Activated CD4-positive, CD25-positive, alpha-beta regulatory T cell treated with anti-CD3 and anti-CD28 coated beads, Interleukin-2, amount 50 U/mL, for 16 hours (primary cell): ENCODE measurements at regions not wholly inside any gene's neighbourhood (a gene's known extent, or its start where the extent isn't known, plus 50 kb on each side); places are given as distances from the start of the nearest gene placed in this dataset.
"Not testable (repeated sequence)": the region's sequence is repeated elsewhere in the genome, so short reads cannot be mapped to it uniquely, and the experiment has no call there.

Experiments used
- DNase-seq: peaks from one replicate; pipeline ENCODE4 v3.0.0-alpha.2; 2020; ENCODE audit warnings: low read depth, low spot score

DNA sequence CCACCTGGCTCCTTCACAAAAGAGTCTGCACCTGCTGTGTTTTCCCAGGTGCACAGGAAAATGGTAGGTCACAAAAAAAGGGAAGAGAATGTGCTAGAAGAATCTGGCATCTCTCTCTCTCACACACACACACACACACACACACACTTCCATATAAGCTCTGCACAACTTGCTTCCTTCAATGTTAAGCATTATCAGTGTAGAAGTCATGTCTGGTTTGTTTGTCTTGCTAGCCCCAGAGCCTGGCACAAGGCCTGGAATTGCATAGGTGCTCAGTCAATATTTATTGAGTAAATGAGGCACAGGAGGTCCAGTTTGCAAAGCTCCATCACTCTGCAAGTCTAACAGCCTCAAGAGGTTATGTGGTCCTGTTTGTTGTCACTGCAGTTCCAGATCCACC lies 867.3 kb upstream of the AUTS2 start:
- no peak for DNase-seq

DNA sequence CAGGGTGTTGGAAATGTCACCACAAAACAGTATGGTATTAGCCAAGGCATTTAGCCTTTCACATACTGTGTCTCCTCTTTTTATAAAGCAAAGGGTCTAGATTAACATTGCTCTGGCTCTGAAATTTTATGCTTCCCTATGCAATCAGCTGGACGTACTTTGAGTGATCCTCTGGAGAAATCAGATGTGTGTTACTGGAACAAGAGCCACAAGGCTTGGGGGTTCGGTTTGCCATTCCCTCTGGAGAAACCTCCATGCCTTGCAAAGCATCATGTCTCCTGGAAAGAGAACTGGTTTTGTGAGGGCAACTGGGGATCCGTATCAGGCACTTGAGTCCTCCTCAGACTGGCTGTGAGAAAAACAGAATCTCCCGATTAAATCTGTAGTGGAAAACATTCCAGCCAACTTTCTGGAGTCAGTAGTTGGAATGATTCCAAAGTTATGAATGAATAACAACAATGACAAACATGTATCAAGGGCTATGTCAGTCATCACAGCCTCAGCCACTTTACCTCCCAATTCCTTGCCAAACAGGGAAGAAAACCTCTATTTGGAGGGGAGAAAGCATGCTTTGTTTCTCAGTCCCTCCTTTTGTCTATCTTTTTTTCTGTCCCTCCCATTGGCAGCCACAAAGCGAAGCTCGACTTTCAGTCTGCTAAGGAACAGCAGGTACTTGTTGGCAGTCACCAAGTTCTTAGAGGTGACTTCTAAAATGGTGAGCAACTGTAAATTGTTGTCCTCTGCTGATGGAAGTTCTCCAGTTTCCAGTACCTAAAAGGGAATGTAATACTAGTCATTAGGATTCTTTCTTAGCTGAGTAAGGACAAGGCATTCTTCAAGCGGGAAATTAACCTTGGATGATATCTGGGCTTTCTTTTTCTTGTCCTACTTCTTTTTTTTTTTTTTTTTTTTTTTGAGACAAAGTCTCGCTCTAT lies 864.8 kb upstream of the AUTS2 start:
- DNase-seq = no peak

DNA sequence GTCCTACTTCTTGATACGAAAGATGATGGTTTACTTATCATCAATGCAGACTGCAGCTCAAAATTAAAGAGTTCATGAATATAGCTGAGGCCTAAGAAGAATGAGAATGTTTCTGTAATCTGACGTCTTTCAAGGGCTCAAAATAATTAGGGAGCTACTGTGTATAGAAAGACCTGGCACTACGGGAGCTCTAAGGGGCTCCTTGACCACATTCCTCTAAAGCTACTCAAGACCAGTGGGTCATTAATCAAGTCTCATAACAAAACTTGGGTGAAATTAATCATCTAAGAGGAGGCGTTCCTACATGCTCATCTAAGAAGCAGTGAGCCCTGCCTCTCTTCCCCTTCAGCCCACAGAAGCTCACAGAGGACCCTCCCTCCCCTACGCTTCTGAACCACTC lies 863.8 kb upstream of the AUTS2 start:
- no peak for DNase-seq

DNA sequence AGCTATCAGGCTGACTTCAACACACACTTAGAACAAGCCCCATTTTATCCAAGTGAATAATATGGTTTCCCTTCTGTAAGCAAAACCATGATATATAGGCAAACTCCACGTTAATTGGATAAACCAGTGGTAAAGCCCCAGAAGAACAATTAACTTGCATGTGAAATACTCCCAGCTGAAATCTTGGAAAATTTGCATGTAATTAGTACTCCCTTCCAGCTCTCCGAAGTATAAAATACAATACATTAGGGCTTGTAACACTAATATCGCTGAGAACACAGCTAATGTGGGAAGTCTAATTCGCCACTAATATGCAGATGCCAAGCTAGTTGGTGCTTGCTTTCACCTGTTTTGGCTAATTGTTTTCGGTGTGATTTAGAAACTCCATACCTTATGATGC lies 859.0 kb upstream of the AUTS2 start:
- no peak for DNase-seq

DNA sequence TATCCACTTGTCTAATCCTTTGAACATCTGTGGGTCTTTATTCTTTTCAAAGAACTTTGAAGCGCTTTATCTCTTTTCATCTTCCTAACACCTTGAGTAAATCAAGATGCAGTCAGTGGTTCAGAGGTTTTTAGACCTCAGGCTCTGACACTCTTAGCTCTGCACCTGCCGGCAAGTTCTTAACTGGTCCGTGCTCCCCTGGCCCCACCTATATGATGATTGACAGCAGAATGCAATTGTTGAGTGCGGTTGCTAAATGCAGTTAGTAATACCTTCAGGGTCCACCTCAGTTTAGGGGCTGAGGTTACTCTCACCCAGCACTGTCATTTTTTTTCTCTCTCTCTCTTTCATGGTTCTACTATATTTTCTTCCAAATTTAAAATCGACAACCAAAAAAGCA lies 854.2 kb upstream of the AUTS2 start:
- no peak for DNase-seq

DNA sequence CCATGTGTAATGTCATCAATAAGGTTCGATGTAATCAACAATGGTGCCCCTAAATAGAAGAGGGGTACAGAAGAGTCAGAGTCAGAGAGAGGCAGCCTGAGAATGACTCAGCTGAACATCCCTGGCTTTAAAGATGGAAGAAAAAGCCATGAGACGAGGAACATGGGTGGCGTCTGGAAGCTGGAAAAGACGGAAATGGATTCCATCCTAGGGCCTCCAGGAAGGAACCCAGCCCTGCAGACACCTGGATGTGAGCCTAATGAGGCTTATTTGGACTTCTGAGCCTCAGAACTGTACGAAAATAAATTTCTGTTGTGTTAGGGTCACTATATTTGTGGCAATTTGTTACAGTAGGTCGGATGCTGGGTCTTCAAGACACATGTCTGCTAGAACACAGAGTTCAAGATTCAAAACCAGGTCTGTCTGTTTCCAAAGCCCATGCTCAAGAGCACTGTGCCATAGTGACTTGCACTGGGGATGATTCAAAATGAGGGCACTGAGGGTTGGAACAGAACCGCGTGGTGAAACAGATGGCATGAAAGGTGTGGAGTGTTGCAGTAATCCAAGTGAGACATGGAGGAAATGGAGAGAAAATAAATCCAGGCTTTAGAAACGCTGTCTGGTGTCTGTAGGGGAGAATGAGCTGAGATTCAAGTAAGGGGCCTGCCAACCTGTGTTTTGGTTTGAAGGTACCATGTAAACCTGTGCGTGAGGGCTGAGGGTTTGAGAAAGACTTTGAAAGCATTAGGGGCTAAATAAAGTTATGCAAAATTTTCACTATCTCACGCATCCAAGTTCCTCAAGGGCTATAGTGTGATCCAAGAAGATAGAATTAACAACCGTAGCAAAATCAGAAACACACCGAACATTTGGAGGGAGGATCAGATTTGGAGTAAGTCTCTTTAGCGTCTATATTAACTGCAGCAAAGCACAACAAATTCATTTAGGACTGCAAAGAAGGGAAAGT lies 849.1 kb upstream of the AUTS2 start:
- no peak for DNase-seq

DNA sequence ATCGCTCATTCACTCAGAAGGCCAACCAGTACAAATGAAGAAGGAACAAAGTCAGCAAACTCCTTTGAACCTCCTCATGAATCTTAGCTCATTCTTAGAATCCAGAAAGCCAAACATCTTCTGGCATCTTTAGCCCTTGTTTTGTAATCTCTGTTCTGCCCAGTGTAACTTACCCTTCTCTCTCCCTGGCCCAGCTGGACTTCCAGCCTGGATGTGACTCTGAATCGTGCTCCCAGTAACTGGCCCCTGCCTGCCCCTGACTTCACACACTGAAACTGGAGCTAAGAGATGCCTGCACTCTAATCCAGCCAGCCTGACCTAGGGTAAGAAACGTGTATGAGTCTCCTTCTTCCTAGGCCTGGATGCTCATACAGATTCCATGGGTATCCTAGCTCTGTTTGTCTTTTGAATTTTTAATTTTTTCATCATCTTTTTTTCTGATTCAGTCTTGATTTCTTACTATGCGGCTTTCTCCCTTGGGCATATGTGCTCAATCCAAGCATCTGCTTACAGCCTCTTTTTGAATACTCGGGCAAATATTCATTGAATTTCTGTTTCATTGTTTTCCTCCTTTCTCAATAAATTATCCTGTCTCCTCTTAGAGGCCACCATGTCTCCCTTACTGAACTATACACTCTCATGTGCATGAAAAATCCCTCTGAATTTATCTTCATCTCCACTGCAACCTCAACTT lies 845.6 kb upstream of the AUTS2 start:
- DNase-seq = no peak

- no peak for DNase-seq
Observed at GRCh38 chr7:68754414-68754813, 843.9 kb upstream of the AUTS2 start.

- DNase-seq = no peak
Observed at GRCh38 chr7:68756986-68757495, 841.2 kb upstream of the AUTS2 start.

DNA sequence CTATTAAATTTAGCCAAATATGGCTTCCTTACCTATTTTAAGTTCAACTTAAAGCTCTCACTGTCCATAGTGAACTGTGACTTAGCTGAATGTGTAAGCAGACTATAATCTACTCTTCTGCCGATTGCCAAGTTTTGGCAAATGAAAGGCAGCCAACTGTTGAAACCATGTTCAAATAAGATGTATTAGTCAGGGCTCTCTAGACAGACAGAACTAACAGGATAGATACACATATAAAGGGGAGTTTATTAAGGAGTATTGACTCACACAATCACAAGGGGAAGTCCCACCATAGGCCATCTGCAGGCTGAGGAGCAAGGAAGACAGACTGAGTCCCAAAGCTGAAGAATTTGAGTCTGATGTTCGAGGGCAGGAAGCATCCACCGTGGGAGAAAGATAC lies 837.7 kb upstream of the AUTS2 start:
- DNase-seq = no peak

- DNase-seq = no peak
Observed at GRCh38 chr7:68767462-68767861, 830.8 kb upstream of the AUTS2 start.

DNA sequence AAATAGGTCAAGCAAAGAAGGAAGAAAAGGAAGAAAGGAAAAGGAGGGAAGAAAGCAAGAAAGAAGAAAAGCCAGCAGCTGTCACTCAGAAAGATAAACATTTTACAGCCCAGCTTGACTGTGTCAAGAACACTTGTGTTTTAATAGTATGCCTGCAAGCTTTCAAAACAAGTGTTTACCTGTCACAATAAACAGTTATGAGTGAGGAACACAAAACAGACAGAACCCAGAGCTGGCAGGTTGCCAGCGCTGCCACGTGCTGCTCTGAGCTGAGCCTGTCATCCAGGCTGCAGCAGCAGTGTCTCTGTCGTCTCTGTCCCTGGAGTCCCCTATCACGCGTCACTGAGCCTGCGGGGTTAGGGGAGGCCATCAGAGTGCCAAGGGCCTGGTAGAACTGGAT lies 827.6 kb upstream of the AUTS2 start:
- DNase-seq = no peak

DNA sequence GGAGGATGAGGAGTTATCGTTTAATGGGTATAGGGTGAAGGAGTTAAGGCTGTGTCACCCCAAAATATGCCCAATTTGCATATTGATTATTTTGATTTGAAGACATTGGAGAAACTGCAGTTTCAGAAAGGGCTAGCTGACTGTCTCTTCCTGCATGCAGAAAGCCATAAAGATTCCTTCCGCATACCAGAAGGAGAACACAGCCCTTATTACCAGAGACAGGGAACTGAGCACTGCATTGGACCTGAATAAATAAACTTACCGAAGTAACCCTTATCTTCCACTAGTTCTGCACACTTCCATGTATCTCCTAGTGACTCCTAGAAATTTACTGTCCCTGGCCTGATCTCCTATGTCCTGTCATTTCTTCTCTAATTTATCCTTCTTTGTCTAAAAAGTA lies 821.9 kb upstream of the AUTS2 start:
- DNase-seq = no peak

DNA sequence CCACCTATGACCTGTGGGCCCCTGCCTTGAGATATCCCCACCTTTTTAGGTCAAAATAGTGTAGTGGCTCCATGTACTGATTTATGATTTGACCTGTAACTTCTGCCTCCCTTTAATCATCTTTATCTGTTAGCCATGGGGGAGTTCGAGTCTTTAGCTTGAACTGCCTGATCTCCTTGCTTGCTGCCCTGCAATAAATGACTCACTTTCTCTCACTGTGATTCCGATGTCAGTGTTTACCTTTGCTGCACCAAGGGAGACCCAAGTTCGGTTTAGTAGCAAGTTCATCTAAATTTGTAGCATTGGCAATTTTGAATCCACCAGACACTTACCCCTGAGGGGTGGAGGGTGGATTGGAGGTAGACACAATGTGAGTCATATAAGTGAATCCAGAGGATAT lies 814.6 kb upstream of the AUTS2 start:
- no peak for DNase-seq

DNA sequence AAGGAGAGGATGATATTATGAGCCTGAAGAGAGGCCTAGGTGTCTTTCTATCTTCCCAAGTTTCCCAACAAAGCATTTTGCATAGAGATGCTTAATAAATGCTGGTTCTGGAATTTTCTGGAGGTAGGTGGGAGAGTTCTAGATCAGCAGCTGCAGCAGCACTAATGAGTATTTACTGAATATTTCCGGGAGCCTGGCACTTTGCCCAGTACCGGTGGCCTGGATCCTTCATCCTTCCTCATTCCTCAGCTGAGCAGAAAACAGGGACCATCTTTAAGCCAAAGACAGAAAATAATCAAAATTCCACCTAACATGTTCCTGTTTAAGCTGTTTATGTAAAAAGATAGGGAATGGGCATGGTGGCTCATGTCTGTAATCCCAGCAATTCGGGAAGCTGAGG lies 813.2 kb upstream of the AUTS2 start:
- no peak for DNase-seq

- no peak for DNase-seq
Observed at GRCh38 chr7:68787566-68787965, 810.7 kb upstream of the AUTS2 start.

DNA sequence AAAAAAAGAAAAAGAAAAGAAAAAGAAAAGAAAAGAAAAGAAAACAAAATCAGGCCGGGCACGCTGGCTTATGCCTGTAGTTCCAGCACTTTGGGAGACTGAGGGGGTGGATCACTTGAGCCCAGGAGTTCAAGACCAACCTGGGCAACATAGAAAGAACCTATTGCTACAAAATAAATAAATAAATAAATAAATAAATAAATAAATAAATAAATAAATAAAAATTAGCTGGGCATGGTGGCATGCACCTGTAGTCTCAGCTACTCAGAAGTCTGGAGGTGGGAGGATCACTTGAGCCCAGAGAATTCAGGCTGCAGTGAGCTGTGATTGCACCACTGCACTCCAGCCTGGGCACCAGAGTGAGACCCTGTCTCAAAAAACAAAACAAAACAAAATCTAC lies 809.7 kb upstream of the AUTS2 start:
- DNase-seq = not testable (repeated sequence)

DNA sequence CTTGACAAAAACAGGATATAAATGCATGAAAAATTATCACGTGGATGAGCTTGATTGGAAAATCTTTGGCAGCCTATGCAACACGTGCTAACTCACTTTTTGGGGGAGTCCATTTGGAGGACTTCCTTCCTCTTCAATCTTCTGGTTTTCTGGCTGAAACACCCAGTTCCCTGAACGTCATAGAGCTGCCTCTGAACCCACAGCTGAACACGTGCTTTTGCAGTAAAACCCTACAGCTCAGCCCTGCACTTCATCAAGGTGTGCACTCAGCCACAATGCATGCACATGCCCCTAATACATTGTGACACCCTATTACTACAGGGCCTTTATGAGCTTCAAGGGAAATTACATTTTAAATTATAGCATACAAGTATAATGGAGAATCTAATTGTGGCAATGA lies 808.7 kb upstream of the AUTS2 start:
- no peak for DNase-seq

- DNase-seq = no peak
Observed at GRCh38 chr7:68792351-68792750, 805.9 kb upstream of the AUTS2 start.

DNA sequence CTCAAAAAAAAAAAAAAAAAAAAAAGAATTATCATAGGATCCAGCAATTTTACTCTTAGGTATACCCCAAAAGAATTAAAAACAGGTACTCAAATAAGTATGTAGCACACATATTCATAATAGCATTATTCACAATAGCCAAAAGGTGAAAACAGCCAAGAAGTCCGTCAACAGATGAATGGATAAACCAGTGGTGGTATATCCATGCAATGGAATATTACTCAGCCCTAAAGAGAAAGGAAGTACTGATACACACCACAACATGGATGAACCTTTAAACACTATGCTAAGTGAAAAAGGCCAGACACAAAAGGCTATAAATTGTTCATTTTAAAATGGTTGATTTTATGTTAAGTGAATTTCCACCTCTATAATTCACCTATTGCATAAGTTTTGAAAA lies 804.8 kb upstream of the AUTS2 start:
- no peak for DNase-seq

DNA sequence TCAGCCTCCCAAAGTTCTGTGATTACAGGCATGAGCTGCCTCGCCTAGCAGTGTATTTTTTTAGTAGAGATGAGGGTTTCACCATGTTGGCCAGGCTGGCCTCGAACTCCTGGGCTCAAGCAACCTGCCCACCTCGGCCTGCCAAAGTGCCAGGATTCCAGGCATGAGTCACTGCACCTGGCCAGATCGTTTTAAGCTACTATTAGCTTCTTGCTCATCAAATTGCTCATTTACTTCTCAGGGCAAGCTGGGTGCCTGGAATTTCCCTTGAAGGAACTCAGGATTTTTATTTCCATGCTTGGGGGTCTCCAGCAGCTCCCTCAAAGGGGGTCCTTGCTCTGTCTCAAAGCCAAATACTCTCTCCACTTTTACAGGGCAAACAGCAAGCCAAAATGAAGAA lies 798.0 kb upstream of the AUTS2 start:
- no peak for DNase-seq

DNA sequence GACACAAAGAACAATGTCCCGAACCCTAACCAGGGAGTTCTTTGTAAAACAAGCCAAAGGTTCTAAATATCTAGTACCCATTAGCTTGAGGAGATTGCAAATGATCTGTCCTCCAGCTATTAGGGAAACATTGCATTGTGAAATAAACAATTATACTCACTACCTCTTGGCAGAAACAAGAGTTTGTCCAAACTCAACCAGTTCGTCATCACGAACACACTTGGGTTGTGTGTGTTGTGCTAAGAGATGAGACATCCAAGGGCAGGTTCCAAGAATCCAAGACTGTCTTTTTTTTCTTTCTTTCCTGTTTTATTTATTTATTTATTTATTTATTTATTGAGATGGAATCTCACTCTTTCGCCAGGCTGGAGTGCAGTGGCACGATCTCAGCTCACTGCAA lies 793.1 kb upstream of the AUTS2 start:
- no peak for DNase-seq
